Fibroblast of pulmonary artery (primary cell): ENCODE measurements at regions not wholly inside any gene's neighbourhood (a gene's known extent, or its start where the extent isn't known, plus 50 kb on each side); places are given as distances from the start of the nearest gene placed in this dataset.

ENCODE experiments used
- DNase-seq: peaks from one replicate; pipeline ENCODE4 v3.0.0-alpha.2; 2010; ENCODE audit warnings: low read depth
- H3K4me3 ChIP-seq: replicated peaks from 2 replicates; pipeline ENCODE4 v1.5.1; 2011; ENCODE audit warnings: low read depth, mild to moderate bottlenecking, control low read depth, low read length, moderate library complexity
- CTCF ChIP-seq: IDR thresholded peaks from 2 replicates; pipeline ENCODE4 v1.5.1; 2011; ENCODE audit warnings: mild to moderate bottlenecking, control low read depth, low read length, inconsistent platforms; ENCODE audit errors: missing control alignments

GRCh38 chr3:194272861-194273742 is 78.0 kb downstream of the CPN2 start:
- no peak for TF ChIP-seq CTCF
- no peak overlapping the region for H3K4me3 ChIP-seq
- DNase-seq: no peak

- no peak for DNase-seq
- no peak for TF ChIP-seq CTCF
These were observed 77.3 kb downstream of the CPN2 start for GRCh38 chr3:194273743-194274310.

GRCh38 chr3:194274424-194275085 is 76.6 kb downstream of the CPN2 start:
- no peak for TF ChIP-seq CTCF
- H3K4me3 ChIP-seq: no peak overlapping the region
- DNase-seq: no peak

More at GRCh38 chr3:194273743-194274310, 77.3 kb downstream of the CPN2 start:
- H3K4me3 ChIP-seq: no peak overlapping the region

- no peak for DNase-seq
- no peak overlapping the region for H3K4me3 ChIP-seq
- no peak for TF ChIP-seq CTCF
These were observed 75.8 kb downstream of the CPN2 start for GRCh38 chr3:194275291-194275690.

- TF ChIP-seq CTCF: no peak
These were observed 75.4 kb downstream of the CPN2 start for GRCh38 chr3:194275721-194276120.

GRCh38 chr3:194276768-194277103 is 74.4 kb downstream of the CPN2 start:
- no peak for TF ChIP-seq CTCF
- DNase-seq: no peak
- no peak overlapping the region for H3K4me3 ChIP-seq

More at GRCh38 chr3:194275721-194276120, 75.4 kb downstream of the CPN2 start:
- DNase-seq: no peak
- no peak overlapping the region for H3K4me3 ChIP-seq
